HG03378 (cell line): ENCODE measurements at regions not wholly inside any gene's neighbourhood (a gene's known extent, or its start where the extent isn't known, plus 50 kb on each side); places are given as distances from the start of the nearest gene placed in this dataset.
A peak's percentile ranks its signal among the peaks of the same experiment; 100 is the strongest.
"Not testable (repeated sequence)": the region's sequence is repeated elsewhere in the genome, so short reads cannot be mapped to it uniquely, and the experiment has no call there.

Experiments
- ATAC-seq: cut with Tn5 transposase; IDR thresholded peaks from one replicate; pipeline ENCODE4 v1.9.1; 2021; ENCODE audit warnings: mild to moderate bottlenecking, moderate library complexity; ENCODE audit not compliant: unreplicated experiment

DNA sequence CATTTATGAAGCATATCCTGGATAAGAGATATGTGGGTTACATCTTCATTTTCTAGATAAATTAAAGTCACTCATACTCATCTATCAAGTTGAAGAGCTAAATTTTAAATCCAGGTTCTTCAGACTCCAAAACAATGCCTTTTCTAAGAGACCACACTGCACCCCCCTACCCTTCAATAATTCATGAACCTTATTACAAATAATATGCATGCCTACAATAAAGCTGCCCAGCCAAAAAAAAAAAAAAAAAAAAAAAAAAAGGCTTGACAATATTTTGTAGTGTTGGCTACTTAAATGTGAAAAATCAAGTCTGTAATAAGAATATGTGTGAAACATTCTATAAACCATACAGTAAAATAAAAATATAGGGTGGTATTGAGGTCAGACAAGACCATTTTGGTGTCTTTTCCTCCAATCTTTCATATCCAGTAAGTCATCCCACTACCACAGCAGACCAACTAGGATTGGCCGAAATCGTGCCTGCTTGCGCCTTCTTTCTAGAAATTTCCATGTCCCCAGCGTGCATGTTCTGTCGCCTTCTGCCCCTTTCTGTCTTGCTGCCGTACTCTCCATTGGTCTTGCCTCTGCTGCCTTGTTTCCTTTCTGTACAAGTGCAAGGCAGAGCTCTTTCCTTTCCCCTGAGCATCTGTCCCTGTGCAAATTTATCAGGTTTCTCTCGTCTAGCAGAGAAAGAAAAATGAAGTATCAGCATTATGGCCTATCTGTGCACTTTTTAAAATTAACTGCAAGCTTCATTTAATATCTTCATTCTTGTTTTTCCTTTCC, 92.6 kb upstream of the NDUFV2 start:
- ATAC-seq, result no peak

- ATAC-seq, result no peak
Observed at GRCh38 chr18:9011431-9011830, 91.1 kb upstream of the NDUFV2 start.

DNA sequence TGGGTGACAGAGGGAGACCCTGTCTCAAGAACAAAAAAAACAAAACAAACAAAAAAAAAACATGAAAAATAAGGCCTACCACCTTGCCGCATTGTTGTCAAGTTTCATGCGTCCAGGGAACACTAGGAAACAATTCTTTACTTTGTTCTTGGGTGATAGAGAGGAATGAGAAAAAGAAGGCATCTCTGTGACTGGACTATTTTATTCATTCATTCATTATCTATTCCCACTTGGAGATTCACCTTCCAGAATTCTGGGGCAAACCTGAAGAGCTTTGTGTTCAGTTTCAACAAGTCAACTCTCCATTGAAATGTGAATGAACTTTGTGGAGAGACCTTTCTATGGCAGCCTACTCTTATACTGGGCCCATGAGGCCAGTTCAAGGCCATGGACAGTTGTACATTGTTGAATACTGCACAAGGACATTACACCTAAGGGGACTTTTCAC, 88.5 kb upstream of the NDUFV2 start:
- no peak for ATAC-seq

- ATAC-seq, result no peak
Observed at GRCh38 chr18:9015689-9016088, 86.8 kb upstream of the NDUFV2 start.

DNA sequence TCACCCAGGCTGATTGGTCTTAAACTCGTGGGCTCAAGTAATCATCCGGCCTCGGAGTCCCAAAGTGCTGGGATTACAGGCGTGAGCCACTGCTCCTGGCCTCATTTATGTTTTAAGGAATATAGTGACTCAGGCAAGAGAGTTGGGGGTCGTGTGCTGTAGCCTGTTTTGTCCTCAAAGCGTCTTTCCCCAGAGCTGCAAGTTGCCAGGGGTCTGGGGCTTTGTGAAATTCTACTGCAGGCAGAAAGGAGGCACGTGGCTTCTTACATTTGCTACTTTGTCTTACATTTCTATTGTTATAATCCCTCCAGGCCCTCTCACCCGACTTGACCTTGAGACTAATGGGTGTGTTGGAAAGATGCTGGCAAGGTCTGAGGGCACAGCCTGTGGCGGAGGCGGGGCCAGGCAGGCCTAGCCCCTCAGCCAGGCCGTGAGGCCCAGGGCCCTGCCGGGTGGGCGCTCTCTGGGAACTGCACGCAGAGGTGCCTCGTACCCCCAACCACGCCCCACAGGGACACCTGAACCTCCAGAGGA, 85.8 kb upstream of the NDUFV2 start:
- no peak for ATAC-seq

DNA sequence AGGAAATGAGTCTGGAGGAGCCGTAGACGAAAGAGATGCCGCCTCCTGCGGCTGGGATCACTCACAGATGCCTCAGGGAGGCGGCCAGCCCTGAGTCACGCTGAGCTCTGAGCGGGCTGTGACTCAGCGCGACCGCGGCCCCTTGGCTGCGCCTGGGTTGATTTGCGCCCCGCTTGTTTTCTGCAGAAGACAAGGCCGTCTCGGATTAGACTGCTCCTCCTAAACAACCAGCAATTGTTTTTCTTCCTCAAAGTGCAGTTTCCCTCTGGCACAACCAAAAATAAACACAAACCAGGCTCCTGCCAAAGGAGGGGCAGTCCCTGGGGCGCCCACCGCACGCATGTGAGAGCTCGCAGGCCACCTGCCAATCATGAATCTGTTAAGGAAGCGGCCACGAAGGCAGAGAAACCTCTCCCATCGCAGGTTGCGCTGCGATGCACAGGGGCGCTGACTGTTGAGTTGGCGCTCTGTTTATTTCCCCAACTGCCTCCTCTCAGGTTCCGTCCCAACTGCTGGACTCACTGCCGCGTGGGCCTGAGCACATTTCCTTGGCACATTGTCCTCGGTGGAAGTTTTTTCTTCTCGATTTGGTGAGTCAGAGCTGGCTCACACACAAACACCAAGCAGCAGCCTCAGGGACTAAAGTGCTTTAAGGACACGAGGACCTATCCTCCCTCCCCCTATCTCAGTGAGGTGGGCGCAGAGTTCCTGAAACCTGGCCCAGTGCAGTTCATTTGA, 85.2 kb upstream of the NDUFV2 start:
- peak; percentile 81 for ATAC-seq

DNA sequence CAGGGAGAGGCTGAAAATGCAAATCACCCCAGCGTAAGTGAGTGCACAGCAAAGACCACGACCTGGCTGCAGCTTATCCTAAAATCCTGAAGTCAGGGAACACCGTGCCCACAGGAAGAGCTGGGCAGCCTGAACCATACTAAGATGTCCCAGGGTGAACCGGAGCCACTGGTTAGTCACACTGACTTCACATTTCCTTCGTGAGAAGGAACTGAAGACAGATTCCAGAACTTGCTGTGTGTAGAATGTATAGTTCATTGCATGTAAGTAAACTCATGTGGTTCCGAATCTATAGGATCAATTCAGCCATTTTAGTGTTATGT, 84.6 kb upstream of the NDUFV2 start:
- no peak for ATAC-seq

- no peak for ATAC-seq
Observed at GRCh38 chr18:9019135-9019534, 83.4 kb upstream of the NDUFV2 start.

- ATAC-seq, result no peak
Observed at GRCh38 chr18:9020221-9020620, 82.3 kb upstream of the NDUFV2 start.

- ATAC-seq, result no peak
Observed at GRCh38 chr18:9021458-9021857, 81.0 kb upstream of the NDUFV2 start.

- no peak for ATAC-seq
Observed at GRCh38 chr18:9022397-9023155, 79.9 kb upstream of the NDUFV2 start.

DNA sequence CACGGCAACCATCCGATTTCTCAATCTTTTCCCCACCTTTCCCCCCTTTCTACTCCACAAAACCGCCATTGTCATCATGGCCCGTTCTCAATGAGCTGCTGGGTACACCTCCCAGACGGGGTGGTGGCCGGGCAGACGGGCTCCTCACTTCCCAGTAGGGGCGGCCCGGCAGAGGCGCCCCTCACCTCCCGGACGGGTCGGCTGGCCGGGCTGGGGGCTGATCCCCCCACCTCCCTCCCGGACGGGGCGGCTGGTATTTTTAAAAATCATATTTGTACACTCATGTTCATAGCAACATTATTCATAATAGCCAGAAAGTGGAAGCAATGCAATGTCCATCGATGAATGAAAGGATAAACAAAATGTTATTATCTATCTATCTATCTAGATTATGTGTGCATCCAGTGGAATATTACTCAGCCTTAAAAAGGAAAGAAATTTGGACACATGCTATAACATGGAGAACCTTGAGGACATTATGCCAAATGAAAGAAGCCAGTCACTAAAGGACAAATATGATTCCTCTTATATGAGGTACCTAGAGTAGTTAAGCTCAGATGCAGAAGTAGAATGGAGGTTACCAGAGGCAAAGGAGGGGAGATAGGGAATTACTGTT, 78.4 kb upstream of the NDUFV2 start:
- ATAC-seq, result not testable (repeated sequence)

GRCh38 chr18:9025091-9025838, 77.2 kb upstream of the NDUFV2 start:
- ATAC-seq, result no peak

- no peak for ATAC-seq
Observed at GRCh38 chr18:9029131-9029530, 73.4 kb upstream of the NDUFV2 start.

- ATAC-seq, result no peak
Observed at GRCh38 chr18:9032519-9032918, 70.0 kb upstream of the NDUFV2 start.

DNA sequence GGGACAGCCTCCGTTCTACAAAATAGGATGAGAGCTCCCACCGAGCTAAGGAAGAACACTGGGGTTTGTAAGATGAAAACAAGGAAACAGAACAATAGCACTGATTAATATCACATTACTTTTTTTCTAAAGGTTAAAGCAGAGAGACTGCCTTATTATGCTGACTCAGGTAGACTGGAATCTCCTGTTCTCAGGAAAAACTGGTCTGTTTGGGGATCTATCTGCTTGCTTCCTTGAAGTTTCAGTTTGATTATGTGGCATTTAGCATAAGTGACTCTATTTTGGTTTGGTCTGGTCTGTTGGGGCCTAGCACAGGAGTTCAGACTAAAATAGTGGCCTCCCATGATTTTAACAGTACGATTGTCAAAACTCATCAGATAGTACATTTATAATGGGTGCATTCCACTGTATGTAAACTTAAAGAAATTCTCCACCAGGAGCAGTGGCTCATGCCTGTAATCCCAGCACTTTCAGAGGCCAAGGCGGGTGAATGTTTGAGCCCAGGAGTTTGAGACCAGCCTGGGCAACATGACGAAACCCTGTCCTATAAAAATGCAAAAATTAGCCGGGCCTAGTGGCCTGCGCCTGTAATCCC, 64.1 kb upstream of the NDUFV2 start:
- no peak for ATAC-seq

DNA sequence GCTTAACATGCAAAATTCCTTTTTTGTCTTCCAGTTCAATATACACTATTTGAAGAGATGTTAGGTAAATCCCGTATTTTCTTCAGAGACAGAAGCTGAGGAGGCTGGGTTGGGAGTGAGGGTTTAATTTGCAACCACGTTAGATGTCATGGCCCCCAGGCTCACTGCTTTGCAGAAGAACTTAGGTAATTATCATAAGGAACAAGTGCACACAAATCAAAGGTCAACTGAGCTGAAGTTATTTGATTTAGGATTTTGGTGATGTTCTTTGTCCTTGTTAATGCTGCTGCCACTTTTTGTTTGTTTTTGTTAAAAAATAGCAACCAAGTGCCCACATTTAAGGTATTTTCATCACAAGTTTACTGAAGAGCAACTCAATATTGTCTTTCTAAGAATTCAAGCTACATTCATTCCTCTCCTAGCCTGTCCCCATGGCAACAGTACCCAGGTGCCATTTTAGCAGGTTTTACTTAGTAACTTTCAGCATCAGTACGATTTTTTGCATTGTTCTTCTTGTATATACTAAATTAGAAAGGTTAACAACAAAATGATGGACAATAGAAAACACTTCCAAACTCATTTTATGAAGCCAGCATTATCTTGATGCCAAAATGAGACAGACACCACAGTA, 62.9 kb upstream of the NDUFV2 start:
- ATAC-seq, result no peak

DNA sequence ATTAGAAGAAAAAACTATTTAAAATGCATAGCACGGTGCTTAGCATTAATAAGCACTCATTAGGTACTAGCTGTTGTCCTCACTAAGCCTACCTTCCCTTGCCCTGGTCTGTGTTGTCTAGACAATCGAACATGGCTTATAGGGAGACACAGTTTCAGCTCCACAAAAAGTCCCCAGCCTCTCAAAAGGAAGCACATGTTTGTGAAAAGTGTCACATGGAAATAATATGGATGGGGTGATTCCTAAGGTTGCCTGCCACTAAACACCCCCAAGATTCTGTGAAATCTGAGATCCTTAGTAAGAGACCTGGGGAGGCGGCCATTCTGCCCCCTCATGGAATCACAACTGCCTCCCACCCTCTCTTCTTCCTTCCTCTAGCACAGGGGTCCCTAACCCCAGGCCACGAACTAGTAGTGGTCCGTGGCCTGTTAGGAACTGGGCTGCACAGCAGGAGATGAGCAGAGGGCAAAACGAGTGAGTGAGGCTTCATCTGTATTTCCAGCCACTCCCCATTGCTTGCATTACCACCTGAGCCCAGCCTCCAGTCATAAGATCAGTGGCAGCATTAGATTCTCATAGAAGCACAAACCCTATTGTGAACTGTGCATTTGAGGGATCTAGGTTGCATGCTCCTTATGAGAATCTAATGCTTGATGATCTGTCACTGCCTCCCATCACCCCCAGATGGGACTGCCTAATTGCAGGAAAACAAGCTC, 59.6 kb upstream of the NDUFV2 start:
- no peak for ATAC-seq

GRCh38 chr18:9043581-9043980, 58.9 kb upstream of the NDUFV2 start:
- no peak for ATAC-seq
